Right forelimb (tissue), 1 donor: ENCODE measurements at regions not wholly inside any gene's neighbourhood (a gene's known extent, or its start where the extent isn't known, plus 50 kb on each side); places are given as distances from the start of the nearest gene placed in this dataset.

Source experiments
- DNase-seq: peaks from one replicate; pipeline ENCODE4 v3.0.0-alpha.2; 2018

DNA sequence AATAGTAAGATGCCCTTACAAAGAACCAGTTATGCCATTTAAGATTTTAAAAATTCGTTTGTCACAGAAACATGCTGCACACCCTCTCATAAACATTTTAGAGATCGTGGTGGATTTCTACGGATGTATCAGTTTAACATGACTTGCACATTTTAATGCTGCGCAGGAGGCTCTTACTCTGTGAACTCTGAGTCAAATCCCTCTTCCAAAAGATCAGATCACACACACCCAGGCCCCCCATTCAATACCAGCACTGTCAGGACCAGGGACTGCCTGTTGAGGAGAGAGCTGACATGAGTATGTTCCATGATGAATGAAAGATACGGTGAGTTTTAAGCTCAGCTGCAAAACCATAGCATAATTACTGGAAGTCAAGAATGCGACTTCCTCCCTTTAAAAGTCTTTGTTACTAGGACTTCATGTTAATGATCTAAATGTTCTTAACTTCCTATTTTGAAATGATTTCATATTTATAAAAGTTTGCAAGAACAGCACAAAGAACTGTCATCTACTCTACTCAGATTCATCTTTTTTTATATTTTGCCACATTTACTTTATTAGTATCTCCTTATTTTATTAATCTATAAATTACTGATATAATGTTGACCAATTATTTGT is 500.2 kb downstream of the GLRX3 start:
- no peak for DNase-seq

DNA sequence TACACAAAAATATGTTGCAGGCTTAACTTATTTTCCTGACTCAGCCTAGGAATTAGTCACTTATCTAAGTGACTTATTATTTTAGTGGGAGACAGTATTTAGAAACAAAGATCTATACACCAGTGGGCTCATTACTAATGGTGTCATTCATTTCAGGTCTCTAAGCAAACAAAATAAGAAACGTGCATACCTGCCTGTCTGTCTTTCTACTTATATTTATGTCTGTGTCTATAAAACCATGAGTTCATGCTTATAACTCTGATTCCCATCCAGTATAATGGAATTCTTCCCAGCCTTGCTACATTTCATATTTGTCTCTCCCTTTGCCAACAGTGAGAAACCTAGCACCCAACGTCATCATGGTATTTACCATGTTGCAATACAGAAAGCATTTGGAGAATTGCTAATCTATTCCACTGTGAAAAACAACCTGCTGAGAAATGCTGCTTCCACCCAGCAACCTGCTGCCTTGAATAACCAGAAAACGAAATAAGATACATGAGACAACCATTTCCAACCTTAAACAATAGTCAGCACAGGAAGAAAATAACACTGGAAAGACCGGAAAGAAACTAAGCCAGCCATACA is 501.0 kb downstream of the GLRX3 start:
- DNase-seq: no peak

DNA sequence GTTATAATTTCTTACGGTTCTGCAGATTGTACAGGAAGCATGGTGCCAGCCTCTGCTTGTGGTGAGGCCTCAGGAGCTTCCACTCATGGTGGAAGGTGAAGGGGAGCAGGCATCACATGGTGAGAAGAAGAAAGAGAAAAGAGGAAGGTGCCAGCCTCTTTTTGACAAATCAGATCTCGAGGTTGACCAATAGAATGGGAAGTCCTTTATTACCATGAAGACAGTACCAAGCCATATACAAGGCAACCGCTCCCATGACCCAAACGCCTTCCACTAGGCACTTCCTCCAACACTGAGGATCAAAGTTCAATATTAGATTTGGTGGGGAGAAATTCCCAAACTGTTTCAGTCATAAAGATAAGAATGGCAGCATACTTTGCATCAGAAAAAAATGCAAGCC is 502.8 kb downstream of the GLRX3 start:
- DNase-seq: no peak

DNA sequence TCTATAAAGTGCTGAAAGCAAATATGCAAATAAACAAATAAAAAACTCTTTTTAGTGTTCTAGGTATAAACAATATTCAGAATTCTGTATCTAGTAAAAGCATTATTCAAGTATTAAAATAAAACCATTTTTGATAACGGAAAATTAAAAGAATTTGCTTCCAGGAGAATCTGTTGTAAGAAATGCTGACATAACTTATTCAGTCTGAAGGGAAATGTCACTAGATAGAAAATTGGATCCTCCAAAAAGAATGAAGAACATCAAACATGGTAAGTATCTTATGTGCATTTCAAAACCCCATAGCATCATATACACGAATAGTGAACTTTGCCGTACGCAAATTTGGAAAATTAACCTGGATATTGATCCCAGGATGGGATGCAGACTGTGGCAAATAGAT is 506.7 kb downstream of the GLRX3 start:
- DNase-seq: no peak

DNA sequence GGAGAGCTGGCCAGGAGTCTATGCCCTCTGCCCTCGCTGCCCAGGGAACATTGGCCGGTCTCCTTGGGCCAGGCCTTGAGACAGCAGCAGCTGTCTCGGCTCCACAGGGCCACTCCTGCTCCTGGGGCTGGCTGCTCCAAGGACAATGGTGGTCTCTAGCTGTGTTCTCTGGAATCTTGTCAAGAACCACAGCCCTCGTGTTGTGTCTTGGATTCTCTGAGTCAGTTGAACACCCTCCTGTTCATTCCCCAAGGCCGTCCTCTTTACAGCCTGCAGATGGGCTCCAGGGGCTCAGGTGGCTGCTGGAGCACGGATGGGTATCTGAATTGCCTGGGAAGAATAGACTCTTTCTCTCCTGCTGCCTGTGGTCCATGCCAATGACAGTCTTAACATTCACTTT is 511.1 kb downstream of the GLRX3 start:
- DNase-seq: no peak

DNA sequence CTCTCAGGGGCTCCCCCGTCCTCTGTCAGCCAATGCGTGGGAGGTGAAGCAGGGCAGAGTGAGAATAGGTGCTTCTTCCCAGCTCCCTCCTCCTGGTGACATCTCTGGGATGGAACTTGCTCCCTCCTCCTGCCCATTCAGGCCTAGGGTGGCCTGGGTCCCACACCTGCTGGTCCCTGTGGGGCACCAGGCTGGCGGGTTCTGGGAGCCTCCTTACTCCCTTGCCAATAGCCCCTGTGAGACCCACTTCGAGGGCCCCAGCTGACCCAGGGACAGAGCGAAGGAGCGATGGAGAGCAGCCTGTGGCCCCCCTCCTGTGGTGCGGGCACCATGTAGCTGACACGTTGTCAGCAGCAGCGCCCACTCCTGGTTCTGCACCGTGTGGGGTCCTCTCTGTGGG is 512.6 kb downstream of the GLRX3 start:
- DNase-seq: no peak

DNA sequence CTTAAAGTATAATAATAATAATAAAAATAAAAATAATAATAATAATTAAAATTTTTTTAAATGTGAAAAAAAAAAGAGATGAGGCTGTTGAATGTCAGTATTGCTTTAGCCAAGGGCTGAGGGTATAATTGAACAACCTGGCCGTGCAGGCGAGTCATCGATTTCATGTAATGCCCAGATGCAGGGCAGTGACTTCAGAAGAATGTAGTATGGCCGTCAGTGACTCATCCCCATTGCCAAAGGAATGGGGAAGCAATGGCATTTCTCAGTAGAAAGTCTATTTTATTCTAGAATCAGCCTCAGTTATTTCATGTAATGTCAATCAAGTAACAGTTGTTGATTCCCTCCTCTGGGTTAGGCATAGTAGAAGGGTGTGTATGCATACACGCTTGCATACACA is 516.4 kb downstream of the GLRX3 start:
- DNase-seq: no peak

DNA sequence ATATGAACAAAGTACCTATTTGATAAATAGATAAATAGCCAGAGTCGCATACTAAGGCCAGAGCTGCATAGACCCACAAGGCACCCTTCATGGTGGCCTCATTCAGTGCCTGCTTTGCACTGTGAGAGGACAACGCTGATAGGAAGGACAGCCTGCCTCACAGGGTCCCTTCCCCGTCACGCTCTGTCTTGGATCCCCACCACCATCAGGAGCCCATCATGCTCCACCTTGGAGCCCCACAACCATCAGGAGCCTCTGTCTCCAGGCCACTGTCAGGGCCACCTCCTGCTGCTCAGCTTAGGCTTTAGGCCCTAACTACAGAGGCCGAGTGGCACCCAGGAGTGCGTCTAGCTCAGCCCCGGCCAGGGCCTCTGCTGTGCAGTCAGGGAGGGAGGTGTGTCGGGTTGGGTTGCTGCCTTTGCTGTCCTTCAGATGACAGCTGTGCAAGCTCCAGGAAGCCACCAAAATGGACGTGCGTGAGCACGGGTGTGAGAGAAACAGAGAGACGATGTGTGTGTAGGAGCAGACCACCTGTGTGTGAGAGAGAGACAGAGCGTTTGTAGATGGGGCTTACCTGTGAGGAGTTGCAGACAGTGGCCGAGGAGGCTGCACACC is 516.9 kb downstream of the GLRX3 start:
- DNase-seq: no peak

DNA sequence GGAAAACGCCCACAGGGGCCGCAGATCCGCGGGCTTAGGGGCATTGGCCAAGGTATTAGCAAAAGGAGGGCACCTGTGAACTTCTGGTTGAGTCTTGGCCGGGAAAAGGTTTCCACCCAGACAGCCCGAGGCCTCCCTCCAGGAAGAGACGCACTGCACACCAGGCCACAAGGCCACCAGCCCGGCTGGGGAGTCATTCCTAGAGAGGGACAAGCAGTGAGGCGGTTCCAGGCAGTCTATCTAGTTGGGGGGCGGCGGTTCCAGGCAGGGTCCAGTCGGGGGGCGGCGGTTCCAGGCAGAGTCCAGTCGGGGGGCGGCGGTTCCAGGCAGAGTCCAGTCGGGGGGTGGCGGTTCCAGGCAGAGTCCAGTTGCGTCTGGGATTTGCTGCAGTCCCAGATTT is 518.5 kb downstream of the GLRX3 start:
- no peak for DNase-seq

DNA sequence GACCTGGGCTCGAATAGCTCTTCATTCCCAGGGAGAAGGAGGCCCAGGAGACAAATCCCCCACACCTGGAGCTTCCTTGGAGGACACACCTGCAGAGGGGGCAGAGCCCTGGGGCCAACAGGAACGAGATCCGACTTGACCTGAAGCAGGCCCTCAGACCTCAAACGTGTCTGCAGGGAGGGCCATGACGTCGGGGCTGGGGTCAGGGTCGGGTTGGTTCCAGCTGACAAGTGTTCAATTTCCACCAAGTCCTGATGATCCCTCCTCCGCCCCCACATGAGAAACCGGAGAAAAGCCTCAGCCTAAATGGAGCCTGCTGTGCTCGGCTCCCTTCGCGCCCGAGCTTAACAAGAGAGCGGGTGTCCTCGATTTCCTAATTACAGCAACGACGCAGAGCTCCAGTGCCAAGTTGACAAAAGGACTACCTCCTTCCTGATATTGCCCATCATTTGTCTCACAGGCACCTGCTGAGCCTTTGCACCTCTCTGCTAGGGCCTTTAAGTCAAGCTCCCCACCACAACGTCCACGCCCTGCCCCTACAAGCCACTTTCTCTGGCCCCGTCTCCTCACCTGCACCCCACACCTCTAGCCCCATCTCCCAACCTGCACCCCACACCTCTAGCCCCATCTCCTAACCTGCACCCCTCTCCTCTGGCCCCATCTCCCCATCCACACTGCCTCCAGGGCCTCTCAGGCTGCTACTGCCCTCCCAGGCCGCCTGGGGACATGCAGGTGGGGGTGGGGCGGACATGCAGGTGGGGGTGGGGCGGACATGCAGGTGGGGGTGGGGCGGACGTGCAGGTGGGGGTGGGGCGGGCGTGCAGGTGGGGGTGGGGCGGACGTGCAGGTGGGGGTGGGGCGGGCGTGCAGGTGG is 519.4 kb downstream of the GLRX3 start:
- no peak for DNase-seq

DNA sequence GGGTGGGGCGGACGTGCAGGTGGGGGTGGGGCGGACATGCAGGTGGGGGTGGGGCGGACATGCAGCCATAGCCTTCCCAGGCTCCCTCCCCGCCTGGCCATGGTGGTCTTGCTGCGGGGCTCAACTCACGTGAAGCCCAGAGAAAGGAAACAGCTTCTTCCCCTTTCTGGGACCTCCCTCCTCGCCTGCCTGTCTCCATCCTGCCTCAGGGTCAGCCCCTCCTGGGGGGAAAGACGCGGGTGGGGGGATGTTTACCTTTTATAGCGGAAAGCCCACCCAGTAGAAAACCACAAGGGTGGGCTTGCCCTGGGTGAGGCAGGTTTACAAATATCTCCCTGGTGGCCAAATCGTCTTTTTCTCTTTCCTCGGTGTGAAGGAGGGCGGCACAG is 520.0 kb downstream of the GLRX3 start:
- DNase-seq: no peak

DNA sequence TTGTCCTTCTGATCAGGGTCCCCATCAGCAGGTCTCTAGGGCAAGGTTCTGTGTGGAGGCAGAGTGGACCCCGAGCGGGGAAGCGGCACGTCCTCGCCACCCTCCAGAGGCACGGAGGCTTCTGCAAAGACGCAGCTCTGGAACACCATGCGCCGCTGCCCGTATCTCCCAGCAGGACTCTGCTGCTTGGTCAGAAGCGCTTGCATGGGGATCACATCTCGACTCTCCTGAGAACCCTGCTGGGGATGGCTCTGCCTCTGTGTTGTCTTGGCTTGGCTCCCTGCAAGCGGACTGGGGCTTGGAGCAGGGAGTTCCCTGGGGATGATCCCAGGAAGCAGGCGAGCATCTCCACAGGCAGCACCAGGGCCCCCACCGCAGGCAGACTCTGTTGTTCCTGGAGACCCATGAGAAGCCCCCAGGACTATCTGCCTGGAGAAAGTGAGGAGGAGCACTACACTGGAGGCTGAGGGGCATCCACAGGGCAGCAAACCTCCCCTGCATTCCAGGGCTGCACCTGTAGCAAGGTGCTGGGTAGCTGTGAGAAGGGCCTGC is 520.5 kb downstream of the GLRX3 start:
- no peak for DNase-seq

DNA sequence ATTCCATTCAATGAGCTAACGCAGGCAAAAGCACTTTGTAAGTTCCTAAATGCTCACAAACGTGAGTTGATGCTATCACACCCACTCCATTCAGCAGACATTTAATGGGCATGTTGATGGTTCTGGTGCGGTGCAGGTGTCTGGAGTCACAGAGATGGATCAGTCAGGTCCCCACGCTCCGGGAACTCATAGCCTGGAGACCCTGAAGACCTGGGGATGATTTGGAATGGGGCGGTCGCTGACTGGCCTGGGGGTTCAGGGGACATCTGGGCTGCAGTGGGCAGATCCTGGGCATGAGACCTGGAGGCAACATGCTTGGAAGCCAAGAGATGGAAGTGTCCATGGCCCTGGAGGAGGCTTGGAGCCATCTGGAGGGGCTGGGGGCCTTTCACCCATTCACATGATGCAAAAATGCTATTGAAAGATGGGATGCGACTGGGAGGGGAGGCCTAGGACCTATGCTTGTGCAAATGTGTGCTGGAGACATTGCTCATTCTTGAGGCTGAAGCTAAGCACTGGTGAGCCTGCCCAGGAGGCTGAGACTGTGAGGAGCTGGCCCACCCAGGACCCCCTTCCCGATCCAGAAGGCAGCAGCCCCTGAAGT is 522.6 kb downstream of the GLRX3 start:
- DNase-seq: no peak

DNA sequence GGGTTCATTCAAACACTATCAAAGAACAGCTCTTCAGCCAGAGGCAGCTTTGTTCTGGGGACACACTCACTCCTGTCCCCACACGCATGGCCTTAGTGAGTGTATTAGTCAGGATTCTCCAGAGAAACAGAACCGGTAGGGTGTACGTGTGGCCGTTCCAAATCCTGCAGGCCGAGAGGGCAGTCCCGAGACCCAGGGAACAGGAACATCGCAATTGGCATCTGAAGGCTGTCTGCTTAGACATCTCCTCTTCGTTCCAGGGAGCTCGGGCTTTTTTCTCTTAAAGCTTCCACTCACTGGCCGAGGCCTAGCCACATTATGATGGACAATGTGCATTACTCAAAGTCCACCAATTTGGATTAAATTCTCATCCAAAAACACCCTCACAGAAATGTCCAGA is 523.3 kb downstream of the GLRX3 start:
- DNase-seq: no peak

DNA sequence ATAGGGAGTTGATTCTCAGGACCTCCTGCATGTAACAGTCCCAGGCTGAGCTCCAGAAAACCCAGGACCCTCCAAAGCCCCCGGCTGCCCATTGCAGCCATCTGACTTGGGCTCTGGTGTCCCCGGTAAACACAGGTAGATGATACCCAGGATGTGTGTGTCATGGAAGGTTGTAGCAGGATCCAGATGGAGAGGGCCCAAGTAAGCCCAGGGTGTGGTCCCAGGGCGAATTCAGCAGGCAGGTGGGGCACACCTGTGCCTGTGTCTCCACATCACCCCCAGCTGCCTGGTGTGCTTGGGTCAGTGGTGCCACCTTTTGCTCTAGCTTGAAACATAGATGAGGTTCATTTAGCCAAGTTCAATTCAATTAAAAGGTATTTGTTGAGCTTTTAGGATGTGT is 524.1 kb downstream of the GLRX3 start:
- no peak for DNase-seq

DNA sequence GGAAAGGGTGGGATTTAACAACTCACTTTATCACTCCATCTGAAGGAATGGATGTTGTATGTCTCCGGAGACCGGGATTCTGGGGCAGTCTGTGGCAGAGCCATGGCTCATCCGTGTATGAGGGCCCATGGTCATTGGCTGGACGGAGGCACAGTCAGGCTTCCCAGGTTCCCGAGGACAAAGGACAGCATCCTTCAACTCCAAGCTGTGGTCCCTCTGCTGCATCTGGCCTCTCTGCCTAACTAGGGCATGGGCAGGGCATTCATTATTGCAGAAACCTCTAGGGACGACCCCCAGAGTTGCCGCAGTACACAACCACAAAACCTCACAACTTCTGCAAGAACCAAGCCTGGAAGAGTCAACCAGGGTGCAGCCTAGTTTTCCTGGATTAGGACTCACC is 525.2 kb downstream of the GLRX3 start:
- no peak for DNase-seq

DNA sequence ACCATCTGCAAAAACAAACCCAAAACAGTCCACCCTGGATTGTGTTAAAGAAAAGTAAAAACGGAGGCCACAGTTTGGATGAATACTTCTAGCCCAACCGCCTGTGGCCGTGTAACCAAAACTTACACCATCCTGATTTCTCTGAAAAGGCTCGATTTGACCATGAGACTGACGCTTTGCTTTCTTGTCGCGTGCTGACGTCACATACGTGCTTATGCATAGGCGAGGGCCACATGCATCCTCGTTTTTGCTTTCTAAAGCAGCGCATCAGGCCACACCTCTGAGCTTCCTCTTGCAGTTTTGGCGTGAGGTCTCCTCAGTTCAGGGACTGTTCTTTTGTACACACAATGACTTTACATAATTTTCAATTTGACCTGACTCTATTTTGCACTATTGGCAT is 526.6 kb downstream of the GLRX3 start:
- DNase-seq: no peak

DNA sequence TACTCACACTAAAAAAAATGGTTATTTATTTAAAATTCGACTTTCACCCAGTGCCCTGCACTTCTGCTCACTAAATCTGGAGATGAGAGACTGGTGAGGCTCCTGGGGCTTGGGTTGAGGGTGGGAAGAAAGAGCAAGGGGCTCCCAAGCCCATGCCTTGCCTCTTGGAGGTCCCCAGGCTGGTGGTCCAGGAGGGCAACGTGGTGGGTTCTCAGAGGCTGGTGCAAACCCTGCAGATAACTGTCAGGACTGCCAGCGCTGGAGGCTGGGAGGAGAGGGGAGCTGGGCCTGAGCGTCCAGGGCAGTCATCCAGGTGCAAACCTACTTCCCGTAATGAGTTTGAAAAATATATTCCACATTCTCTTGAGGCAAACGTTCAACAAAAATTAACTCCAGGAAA is 528.3 kb downstream of the GLRX3 start:
- no peak for DNase-seq

DNA sequence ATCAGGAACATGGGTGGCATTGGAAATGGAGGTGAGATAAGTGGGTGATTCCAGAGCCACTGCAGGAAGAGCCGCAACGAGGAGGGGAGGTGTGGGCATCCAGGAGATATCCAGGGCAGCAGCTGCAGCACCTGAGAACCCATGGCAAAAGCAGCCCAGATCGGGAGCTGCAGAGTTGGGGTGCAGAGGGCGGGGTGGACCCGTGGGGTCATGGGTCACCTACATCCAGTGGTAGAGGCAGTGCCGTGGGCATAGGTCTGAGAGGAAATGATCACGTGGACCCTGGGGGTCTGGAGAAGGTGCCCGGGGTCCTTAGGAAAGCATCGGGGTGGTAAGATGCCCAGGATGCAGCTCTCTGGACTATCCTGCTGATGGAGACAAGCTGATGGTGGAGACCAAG is 530.0 kb downstream of the GLRX3 start:
- DNase-seq: no peak

DNA sequence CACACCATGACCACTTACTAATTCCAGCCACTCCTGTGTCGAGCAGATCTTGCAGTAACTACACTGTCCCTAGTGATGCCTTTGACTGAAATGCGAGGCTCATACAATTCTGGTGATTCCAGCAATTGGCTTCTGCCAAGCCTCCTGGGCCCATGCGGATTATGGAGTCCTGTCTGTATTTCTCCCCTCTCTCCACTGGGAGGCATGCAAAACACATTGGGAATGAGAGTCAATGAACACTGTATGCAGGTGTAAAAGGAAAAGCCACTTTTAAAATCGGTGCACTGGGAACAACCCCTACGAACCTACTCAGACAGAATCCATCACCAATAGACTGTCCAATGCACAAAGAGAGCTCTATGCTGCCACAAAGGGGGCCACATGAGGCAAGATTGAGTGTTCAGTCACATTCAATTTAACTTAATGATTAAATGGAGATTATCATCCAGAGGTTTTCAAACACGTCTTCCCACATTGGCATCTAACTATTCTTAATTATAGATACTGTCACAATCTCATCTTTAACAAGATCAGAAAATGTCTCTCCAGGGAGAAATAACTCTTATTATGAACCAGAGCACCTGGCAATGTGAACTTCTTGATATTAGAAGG is 550.6 kb downstream of the GLRX3 start:
- DNase-seq: no peak

DNA sequence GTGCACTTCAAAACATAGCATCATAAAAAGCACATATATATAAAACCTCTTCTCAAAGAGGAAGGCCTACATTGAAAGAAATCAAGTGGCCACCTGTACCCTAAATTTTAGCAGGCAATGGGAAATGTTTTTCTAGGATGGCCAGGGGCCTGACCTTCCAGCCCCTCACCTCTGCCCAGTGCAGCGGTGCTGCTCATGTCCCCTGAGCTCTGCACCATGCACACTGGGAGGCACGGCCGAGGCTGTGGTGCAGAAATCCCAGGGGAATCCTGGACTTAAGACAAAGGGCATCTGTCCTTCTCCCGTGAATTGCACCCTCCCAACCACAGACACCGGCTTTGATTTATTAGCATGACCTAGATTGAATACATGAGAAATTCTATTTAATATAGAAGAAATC is 551.4 kb downstream of the GLRX3 start:
- DNase-seq: no peak

DNA sequence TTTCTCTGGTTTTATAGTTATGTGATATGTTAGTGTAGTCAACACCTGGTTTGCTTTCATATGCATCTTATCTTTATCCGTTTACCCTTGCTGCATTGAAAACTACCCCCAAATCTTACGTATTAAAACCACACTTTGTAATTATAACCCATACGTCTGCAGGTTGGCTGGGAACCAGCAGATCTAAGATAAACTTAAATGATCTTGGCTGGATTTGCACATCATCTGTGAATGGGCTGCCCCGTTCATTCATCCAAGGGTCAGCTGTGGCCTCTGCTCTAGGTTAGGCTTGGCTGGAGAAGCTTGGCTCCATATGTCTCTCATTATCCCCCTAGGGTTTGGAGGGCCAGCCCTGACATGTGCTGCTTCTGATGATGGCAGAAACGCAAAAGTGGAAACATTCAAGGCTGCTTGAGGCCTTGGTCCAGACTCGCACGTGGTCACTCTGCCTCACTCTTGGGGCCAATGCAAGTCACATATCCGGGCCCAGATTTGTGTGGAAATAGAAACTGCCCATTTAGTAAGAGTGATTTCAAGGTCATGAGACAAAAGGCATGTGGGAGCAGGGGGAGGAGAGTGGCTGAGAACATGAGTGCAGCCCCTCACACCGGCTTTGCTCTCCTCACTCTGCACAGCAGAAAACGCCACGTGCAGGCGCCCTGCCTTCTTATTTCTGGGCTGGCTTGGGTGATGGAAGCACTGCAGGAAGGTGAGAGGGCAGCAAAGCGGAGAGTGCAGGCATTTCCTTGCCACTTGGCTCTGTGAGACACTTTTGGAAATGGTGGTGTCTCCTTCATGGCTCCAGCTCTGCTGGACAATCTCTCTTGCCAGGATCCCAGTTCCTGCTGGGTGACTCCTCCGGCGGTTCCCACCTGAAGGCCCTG is 553.8 kb downstream of the GLRX3 start:
- no peak for DNase-seq
